GM23248 (cell line): ENCODE measurements at regions not wholly inside any gene's neighbourhood (a gene's known extent, or its start where the extent isn't known, plus 50 kb on each side); places are given as distances from the start of the nearest gene placed in this dataset.
"Not testable (repeated sequence)": the region's sequence is repeated elsewhere in the genome, so short reads cannot be mapped to it uniquely, and the experiment has no call there.

Source experiments
- DNase-seq: peaks from one replicate; pipeline ENCODE4 v3.0.0-alpha.2; 2015
- H2AFZ ChIP-seq: fragments of 200-600 bp; sonication (generic); 2 replicates; pipeline ENCODE4 v1.6.1; 2016; ENCODE audit warnings: antibody characterized with exemption
- H3F3A ChIP-seq: fragments of 200-600 bp; sonication (generic); 2 replicates; pipeline ENCODE4 v1.6.1; 2016; ENCODE audit warnings: mild to moderate bottlenecking, antibody characterized with exemption, mixed run types; ENCODE audit not compliant: insufficient read depth
- H3K27ac ChIP-seq: fragments of 200-600 bp; sonication (generic); 2 replicates; pipeline ENCODE4 v1.5.1; 2016; ENCODE audit warnings: mild to moderate bottlenecking
- H3K27me3 ChIP-seq: fragments of 200-600 bp; sonication (generic); replicated peaks from 2 replicates; pipeline ENCODE4 v1.6.1; 2016; ENCODE audit warnings: mild to moderate bottlenecking; ENCODE audit not compliant: insufficient read depth
- H3K36me3 ChIP-seq: fragments of 200-600 bp; sonication (generic); 2 replicates; pipeline ENCODE4 v1.6.1; 2016; ENCODE audit warnings: low read depth, mild to moderate bottlenecking
- H3K4me1 ChIP-seq: fragments of 200-600 bp; sonication (generic); 2 replicates; pipeline ENCODE4 v1.6.1; 2016; ENCODE audit warnings: mild to moderate bottlenecking; ENCODE audit not compliant: insufficient read depth
- H3K4me2 ChIP-seq: fragments of 200-600 bp; sonication (generic); one replicate; pipeline ENCODE4 v1.6.1; 2016; ENCODE audit warnings: mild to moderate bottlenecking; ENCODE audit not compliant: unreplicated experiment
- H3K4me3 ChIP-seq: fragments of 200-600 bp; sonication (generic); 2 replicates; pipeline ENCODE4 v1.5.1; 2016; ENCODE audit warnings: mild to moderate bottlenecking
- H3K79me2 ChIP-seq: fragments of 200-600 bp; sonication (generic); 2 replicates; pipeline ENCODE4 v1.6.1; 2016; ENCODE audit warnings: mild to moderate bottlenecking; ENCODE audit not compliant: insufficient read depth
- H3K9ac ChIP-seq: fragments of 200-600 bp; sonication (generic); 2 replicates; pipeline ENCODE4 v1.6.1; 2016; ENCODE audit warnings: mild to moderate bottlenecking
- H3K9me2 ChIP-seq: fragments of 200-600 bp; sonication (generic); 2 replicates; pipeline ENCODE4 v1.6.1; 2016; ENCODE audit warnings: mixed run types, mild to moderate bottlenecking, moderate library complexity; ENCODE audit not compliant: insufficient read depth
- H3K9me3 ChIP-seq: fragments of 200-600 bp; sonication (generic); one replicate; pipeline ENCODE4 v1.6.1; 2017; ENCODE audit warnings: low read depth
- H4K20me1 ChIP-seq: fragments of 200-600 bp; sonication (generic); 2 replicates; pipeline ENCODE4 v1.6.0; 2016; ENCODE audit not compliant: insufficient read depth
- WGBS, 2 experiments: methylation state at CpG; one replicate each; pipeline ENCODE4 v1.1.6; 2015 to 2017; ENCODE audit warnings: low lambda C conversion rate in 2 of 2, low coverage in 1 of 2; ENCODE audit errors: missing lambda C conversion rate in 2 of 2; 5-methylcytosine and 5-hydroxymethylcytosine counted together
- in situ Hi-C: fragments of 300-500 bp; cut with MboI; formaldehyde crosslinking; loops from 2 replicates; pipeline ENCODE4 v1.15.0; 2020

DNA sequence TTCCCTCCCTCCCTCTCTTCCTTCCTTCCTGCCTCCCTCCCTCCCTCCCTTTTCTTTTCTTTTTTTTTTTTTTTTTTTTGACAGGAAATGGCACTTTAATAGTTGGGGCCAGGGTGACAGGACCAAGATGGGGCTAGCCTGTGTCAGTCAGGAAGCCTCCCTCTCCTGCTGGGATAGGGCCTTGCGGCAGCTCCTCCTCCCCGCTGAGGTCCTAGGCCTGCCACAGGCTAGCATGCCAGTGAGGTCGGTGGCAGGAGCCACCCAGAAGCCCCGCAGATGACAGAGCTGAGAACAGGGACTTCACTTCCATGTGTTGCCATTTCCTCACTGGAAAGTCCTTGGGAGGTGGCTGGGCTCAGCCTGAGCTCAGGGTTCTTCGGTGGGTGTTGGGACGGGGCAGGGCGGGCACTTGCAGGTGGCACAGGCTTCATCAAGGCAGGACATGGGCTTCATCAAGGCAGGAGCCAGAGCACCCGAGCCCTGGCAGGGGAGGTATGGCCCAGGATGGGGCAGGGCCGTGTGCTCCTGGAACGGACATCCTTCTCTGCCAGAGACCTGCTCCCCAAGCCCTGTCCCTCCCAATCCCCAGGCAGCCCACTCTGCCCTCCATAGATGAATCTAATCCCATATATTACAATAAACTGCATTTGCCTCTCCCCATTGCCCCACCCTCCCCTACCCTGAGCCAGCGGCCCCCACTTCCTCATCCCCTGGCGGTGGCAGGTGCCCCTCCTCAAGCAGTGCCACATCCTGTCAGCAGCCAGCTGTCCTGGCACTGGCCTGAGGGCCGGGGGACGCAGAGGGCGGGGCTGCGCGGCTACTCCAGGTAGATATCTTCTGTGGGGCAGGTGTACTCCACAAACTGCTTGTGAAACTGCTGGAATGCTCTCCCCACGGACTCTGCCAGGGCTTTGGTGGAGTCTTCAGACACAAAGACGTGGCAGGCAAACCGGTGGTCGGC lies 109.8 kb upstream of the PLEKHM1 start:
- H3K9me2 ChIP-seq, H3K4me3 ChIP-seq, H3K36me3 ChIP-seq, H3K79me2 ChIP-seq, H3K4me2 ChIP-seq, H3F3A ChIP-seq, H3K9me3 ChIP-seq, H3K27ac ChIP-seq, DNase-seq, H2AFZ ChIP-seq, H4K20me1 ChIP-seq, H3K9ac ChIP-seq, in situ Hi-C loops, H3K27me3 ChIP-seq, H3K4me1 ChIP-seq: not testable (repeated sequence)
- whole genome bisulfite sequencing, 2 experiments = 75 to 77% methylated on average over 12 to 13 of the region's 21 CpGs

DNA sequence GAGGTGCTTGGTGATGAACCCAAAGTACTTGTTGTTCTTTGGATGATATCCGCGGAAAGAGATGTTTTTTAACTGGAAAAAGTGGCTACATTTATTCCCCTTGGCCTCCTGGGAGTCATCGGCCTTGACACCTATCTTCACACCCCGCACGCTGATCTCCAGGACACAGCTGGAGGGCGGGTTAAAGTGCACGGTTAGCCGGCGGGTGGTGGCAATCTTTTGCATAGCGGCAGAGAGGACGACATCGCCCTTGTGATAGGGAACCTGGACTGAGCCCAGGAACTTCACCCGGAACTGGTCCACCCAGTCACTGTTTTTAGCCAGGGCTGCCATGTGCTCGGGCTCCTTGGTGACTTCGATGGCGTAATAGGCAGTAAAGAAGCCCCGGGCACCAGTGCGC lies 110.5 kb upstream of the PLEKHM1 start:
- H3K4me3 ChIP-seq, H3K9ac ChIP-seq, H3K79me2 ChIP-seq, H3K9me3 ChIP-seq, H2AFZ ChIP-seq, H3K4me2 ChIP-seq, H3K27me3 ChIP-seq, H3K4me1 ChIP-seq, H3K27ac ChIP-seq, H3K36me3 ChIP-seq, H3F3A ChIP-seq, H3K9me2 ChIP-seq, H4K20me1 ChIP-seq, DNase-seq, in situ Hi-C loops: not testable (repeated sequence)
- WGBS, 2 experiments = 93% methylated on average over 18 of the region's 18 CpGs

DNA sequence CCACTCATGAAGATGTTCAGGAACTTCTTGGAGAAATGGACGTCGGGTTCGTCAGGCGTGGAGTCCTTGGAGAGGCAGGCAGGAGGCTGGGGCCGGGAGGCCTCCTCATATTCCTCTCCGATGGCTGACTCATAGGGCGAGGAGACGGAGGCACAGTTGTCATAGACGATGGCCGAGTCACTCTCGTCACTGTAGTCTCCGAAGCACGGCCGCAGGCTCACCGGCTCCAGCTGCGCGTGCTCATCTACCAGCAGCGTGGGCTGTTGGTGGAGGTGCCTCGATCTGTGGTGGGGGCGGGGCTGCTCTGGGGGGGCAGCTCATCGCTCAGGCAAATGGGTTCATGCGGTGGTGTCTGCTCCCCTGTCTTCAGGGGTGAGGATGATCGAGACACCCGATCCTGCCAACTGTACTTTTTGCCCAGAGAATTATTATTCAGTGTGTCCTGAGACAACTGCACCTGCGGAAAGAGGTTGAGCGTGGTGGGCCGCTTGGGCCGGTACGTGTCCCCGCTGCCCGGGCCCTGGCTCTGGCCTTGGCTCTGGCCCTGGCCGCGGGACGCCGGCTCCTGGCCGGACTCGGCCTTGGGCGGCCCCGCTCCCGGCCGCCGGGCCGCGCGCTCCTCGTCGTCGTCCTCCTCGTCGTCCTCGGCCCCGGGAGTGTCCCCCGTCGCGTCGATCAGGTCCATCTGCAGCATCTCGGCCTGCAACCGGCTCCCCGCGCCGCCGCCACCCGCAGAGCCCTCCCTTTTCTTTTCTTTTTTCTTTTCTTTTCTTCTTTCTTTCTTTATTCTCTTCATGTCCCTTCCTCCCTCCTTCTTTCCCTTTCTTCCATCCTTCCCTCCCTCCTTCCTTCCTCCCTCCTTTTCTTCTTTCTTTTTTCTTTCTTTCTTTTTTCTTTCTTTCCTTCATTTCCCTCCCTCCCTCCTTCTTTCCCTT lies 111.4 kb upstream of the PLEKHM1 start:
- H3K27me3 ChIP-seq, H3K9me3 ChIP-seq, H3K36me3 ChIP-seq, H3K27ac ChIP-seq, H3K9ac ChIP-seq, DNase-seq, H4K20me1 ChIP-seq, H3K79me2 ChIP-seq, H3K4me1 ChIP-seq, H3F3A ChIP-seq, H2AFZ ChIP-seq, H3K9me2 ChIP-seq, H3K4me2 ChIP-seq, in situ Hi-C loops: not testable (repeated sequence)
- peak overlapping the region; percentile 50; the same call in 1 of the 2 replicates for H3K4me3 ChIP-seq
- WGBS, 2 experiments = 59 to 63% methylated on average over 32 to 38 of the region's 63 CpGs

DNA sequence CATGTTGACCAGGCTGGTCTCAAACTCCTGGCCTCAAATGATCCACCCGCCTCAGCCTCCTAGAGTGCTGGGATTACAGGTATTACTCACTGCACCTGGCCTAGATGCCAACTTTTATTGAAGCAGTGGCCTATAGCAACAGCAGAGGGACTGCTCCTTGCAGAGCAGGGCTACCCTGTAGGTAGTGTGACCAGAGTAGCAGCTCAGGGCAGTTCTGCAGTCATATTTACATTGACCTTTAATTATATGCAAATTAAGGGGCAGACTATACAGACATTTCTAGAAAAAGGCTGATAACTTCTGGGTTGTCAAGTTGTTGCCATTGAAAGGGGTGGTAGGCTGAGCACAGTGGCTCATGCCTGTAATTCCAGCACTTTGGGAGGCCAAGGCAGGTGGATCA lies 115.2 kb upstream of the PLEKHM1 start:
- H3K4me3 ChIP-seq, H3K9ac ChIP-seq, H3K4me1 ChIP-seq, H3K27me3 ChIP-seq, H4K20me1 ChIP-seq, H3K27ac ChIP-seq, H2AFZ ChIP-seq, H3K9me2 ChIP-seq, H3K36me3 ChIP-seq, DNase-seq, H3F3A ChIP-seq, in situ Hi-C loops, H3K4me2 ChIP-seq, H3K9me3 ChIP-seq, H3K79me2 ChIP-seq: not testable (repeated sequence)
- WGBS, 2 experiments = no CpG with 5 or more reads among the region's 1 CpG

DNA sequence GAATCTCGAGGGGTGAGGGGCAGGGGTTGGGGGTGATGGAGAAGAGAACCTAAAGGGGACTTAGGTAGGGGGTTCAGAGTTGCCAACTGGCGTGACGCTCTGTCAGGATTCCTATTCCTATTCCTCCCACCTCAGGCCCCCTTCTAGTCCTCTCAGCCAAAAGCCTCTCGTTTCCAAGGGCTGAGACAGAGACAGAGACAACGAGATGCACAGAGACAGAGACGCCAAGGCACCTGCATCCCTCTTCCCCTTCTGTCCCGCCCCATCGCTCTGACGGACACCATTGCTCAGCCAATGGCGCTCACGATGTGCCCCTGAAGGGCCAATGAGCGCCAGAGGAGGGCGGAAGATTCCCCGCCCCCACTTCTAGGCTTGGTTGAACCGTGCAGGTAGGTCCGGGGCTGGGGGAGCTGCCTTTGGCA lies 129.5 kb upstream of the PLEKHM1 start:
- H3K9ac ChIP-seq, H3K79me2 ChIP-seq, H3K4me1 ChIP-seq, in situ Hi-C loops, H3K27me3 ChIP-seq, H2AFZ ChIP-seq, H3K4me2 ChIP-seq, H3K27ac ChIP-seq, H3K4me3 ChIP-seq, H3K9me2 ChIP-seq, H3K36me3 ChIP-seq, H4K20me1 ChIP-seq, H3F3A ChIP-seq, H3K9me3 ChIP-seq, DNase-seq: not testable (repeated sequence)
- WGBS, 2 experiments = no CpG with 5 or more reads among the region's 16 CpGs

DNA sequence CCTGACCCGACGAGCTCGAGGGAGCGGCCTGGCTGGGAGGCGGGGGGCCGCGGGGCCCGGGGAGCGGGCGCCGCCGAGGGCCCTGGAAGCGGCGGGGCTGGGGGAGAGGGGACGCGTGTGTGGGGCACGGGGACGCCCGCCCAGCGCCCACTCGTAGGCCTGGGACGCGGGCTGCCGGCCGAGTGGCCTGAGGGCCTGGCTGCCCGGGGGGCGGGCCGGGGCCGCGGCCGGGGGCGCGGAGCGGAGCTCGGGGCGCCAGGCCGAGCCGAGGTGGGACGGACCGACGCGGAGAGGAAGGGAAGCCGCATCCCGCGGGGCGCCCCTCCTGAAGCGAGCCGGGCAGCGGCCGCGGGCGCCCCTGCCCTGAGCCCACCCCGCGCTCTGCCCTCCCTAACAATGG lies 129.9 kb upstream of the PLEKHM1 start:
- H4K20me1 ChIP-seq, H3K4me2 ChIP-seq, H3K27me3 ChIP-seq, H3K36me3 ChIP-seq, H3K9me2 ChIP-seq, H3K79me2 ChIP-seq, in situ Hi-C loops, H3F3A ChIP-seq, H3K9me3 ChIP-seq, H3K4me1 ChIP-seq, H3K27ac ChIP-seq: not testable (repeated sequence)
- Histone ChIP-seq H3K4me3 (peak overlapping the region; percentile 69), H2AFZ (peak overlapping the region; percentile 77), H3K9ac (peak overlapping the region; percentile 71)
- WGBS, 2 experiments = 3% methylated on average over 28 of the region's 54 CpGs; no CpG with 5 or more reads in 1 of the 2 experiments
- peak; percentile 36 for DNase-seq

DNA sequence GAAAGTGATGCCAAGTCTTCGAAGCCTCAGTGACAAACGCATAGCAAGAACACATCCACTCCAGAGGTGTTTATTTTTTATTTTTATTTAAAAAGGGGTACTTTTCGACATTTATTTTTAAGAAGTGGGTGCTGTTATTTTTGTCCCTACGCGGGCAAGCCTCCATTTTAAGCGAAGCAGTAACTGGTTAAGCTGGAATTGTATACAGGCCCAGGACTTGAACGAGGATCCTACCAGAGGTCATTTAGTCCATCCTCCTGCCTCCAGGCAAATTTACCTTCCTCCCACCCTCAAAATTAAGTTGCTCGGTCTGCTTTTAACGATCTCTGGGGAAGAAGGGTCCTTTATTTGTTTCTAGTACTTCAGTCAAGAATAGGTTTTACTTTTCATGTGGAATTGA lies 130.6 kb upstream of the PLEKHM1 start:
- H3F3A ChIP-seq, in situ Hi-C loops, H3K9me3 ChIP-seq, H3K36me3 ChIP-seq, H3K9me2 ChIP-seq, H3K27me3 ChIP-seq, H4K20me1 ChIP-seq, H3K79me2 ChIP-seq, H3K4me1 ChIP-seq, DNase-seq, H3K27ac ChIP-seq: not testable (repeated sequence)
- 6 to 9% methylated on average over 7 of the region's 9 CpGs for WGBS, 2 experiments
- peak overlapping the region; percentile 69 for H3K4me3 ChIP-seq
- H2AFZ ChIP-seq = peak overlapping the region; percentile 77
- peak overlapping the region; percentile 71 for H3K9ac ChIP-seq
- H3K4me2 ChIP-seq = peak overlapping the region; percentile 79
